CD4-positive, alpha-beta T cell treated with Interleukin-1 beta for 1 hour (primary cell): ENCODE measurements at regions not wholly inside any gene's neighbourhood (a gene's known extent, or its start where the extent isn't known, plus 50 kb on each side); places are given as distances from the start of the nearest gene placed in this dataset.

ENCODE experiments used
- DNase-seq, 2 donors: peaks; one replicate each; pipeline ENCODE4 v3.0.0-alpha.2; 2020 to 2022

GRCh38 chr14:64639340-64639821, 64.8 kb upstream of the PLEKHG3 start:
- DNase-seq = no peak

- DNase-seq = no peak
Observed at GRCh38 chr14:64640839-64641238, 63.4 kb upstream of the PLEKHG3 start.

- no peak for DNase-seq
Observed at GRCh38 chr14:64641760-64642159, 62.5 kb upstream of the PLEKHG3 start.

- no peak for DNase-seq
Observed at GRCh38 chr14:64643709-64644108, 60.5 kb upstream of the PLEKHG3 start.

GRCh38 chr14:64644629-64645028, 59.6 kb upstream of the PLEKHG3 start:
- no peak for DNase-seq

- DNase-seq = no peak
Observed at GRCh38 chr14:64645220-64645892, 58.9 kb upstream of the PLEKHG3 start.

- DNase-seq = no peak
Observed at GRCh38 chr14:64646103-64646502, 58.1 kb upstream of the PLEKHG3 start.

- no peak for DNase-seq
Observed at GRCh38 chr14:64649383-64649998, 54.7 kb upstream of the PLEKHG3 start.

GRCh38 chr14:64653900-64654245, 50.4 kb upstream of the PLEKHG3 start:
- no peak for DNase-seq

- DNase-seq = peak; percentile 9 to 44
Observed at GRCh38 chr14:64654246-64654900, 49.9 kb upstream of the PLEKHG3 start.
